ENCODE measurements at regions not wholly inside any gene's neighbourhood (a gene's known extent, or its start where the extent isn't known, plus 50 kb on each side); places are given as distances from the start of the nearest gene placed in this dataset.

- intact Hi-C loops (cut with micrococcal nuclease): no loop called here
- no peaks in the 10 kb centered on the region for H3K27me3 Mint-ChIP-seq
- H3K4me3 Mint-ChIP-seq: no peak overlapping the region
- H3K4me1 Mint-ChIP-seq: no peaks in the 10 kb centered on the region
- no peak overlapping the region for H3K27ac Mint-ChIP-seq
- no peaks in the 10 kb centered on the region for H3K9me3 Mint-ChIP-seq
- no peak for DNase-seq
- no peaks in the 10 kb centered on the region for H3K36me3 Mint-ChIP-seq (ENCODE audit: low read depth)
Measured at GRCh38 chr4:31366041-31366440, 645.9 kb downstream of the PCDH7 start.

DNA sequence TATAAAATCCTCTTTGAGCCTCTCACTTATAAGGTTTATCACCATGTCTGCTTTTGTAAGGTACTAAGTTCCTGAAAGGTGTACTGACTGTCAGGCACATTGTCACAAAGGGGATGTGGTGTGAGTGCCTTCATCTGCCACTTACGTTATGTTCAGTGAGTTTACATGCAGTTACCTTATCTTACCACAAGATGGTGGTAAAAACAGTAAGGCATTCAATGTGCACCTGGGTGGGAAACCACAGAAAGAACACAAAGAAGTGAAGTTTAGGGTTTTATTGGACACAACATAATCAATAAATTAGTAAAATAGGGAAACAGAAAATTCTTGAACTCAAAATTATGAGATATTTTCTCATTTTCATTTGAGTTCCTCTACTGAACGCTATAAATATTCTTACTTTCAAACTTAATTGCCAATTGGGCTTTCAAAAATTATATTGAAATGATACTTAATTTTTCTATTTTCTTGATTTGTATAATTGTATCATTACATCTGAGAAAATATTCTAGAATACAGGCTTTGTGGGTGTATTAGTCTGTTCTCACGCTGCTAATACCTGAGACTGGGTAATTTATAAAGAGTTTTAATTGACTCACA lies 650.8 kb downstream of the PCDH7 start:
- Mint-ChIP-seq H3K27ac (no peak overlapping the region), H3K4me3 (no peak overlapping the region), H3K4me1 (no peaks in the 10 kb centered on the region), H3K36me3 (ENCODE audit: low read depth) (no peaks in the 10 kb centered on the region), H3K9me3 (no peaks in the 10 kb centered on the region), H3K27me3 (no peaks in the 10 kb centered on the region)
- intact Hi-C loops (cut with micrococcal nuclease): no loop called here
- peak; percentile 59 for DNase-seq

GRCh38 chr4:31374256-31374960 lies 654.2 kb downstream of the PCDH7 start:
- H3K9me3 Mint-ChIP-seq: no peaks in the 10 kb centered on the region
- H3K4me3 Mint-ChIP-seq: no peak overlapping the region
- H3K27ac Mint-ChIP-seq: no peak overlapping the region
- no peak for DNase-seq
- no peaks in the 10 kb centered on the region for H3K27me3 Mint-ChIP-seq
- intact Hi-C loops (cut with micrococcal nuclease): no loop called here
- H3K36me3 Mint-ChIP-seq (ENCODE audit: low read depth): no peaks in the 10 kb centered on the region
- H3K4me1 Mint-ChIP-seq: no peaks in the 10 kb centered on the region

DNA sequence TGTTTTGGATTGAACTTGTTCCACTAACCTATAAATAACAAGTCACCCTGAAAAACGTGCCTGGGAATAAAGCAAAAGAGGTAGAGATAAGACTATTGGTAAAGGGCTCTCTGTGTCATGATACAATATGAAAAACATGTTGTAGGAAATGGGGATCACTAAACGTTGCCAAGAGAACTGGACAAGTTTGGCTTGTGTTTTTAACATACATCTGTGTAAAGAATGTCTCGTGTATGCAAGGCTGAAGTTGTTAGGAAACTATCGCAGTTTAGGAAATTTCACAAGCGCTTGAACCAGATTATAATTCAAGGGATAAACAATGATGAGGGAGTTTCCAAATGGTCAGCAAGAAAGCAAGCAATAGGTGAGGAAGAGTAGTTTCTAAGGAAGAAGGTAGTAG lies 655.8 kb downstream of the PCDH7 start:
- Mint-ChIP-seq H3K27ac (no peak overlapping the region), H3K9me3 (no peaks in the 10 kb centered on the region), H3K4me1 (no peaks in the 10 kb centered on the region), H3K4me3 (no peak overlapping the region), H3K27me3 (no peaks in the 10 kb centered on the region), H3K36me3 (ENCODE audit: low read depth) (no peaks in the 10 kb centered on the region)
- no peak for DNase-seq
- intact Hi-C loops (cut with micrococcal nuclease): no loop called here

DNA sequence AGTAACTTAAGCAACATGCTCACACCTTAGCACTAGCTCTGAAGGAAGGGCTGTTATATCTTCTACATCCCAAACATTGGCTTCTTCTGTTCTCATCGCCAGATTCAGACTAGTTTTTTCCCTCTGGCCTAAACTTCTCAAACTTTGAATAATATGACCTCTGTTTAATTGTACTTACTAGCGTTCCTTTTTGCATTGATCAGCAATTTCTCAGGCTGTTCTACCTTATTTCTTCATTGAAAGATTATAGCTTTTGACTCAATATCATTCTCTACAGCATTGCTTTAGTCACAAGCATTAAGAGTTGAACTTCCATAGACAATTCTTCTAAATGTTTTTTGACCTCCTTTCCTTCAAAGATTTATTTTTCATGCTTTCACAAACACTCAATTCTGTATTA lies 659.2 kb downstream of the PCDH7 start:
- DNase-seq: no peak
- H3K36me3 Mint-ChIP-seq (ENCODE audit: low read depth): no peaks in the 10 kb centered on the region
- H3K27me3 Mint-ChIP-seq: no peaks in the 10 kb centered on the region
- H3K4me1 Mint-ChIP-seq: no peaks in the 10 kb centered on the region
- no peak overlapping the region for H3K27ac Mint-ChIP-seq
- no peak overlapping the region for H3K4me3 Mint-ChIP-seq
- H3K9me3 Mint-ChIP-seq: no peaks in the 10 kb centered on the region
- intact Hi-C loops (cut with micrococcal nuclease): no loop called here

GRCh38 chr4:31383767-31384166 lies 663.6 kb downstream of the PCDH7 start:
- Mint-ChIP-seq H3K4me3 (no peak overlapping the region), H3K4me1 (no peaks in the 10 kb centered on the region), H3K27ac (no peak overlapping the region), H3K36me3 (ENCODE audit: low read depth) (no peaks in the 10 kb centered on the region), H3K27me3 (no peaks in the 10 kb centered on the region), H3K9me3 (no peaks in the 10 kb centered on the region)
- no peak for DNase-seq
- intact Hi-C loops (cut with micrococcal nuclease): no loop called here

- no peak overlapping the region for H3K27ac Mint-ChIP-seq
- H3K4me3 Mint-ChIP-seq: no peak overlapping the region
- intact Hi-C loops (cut with micrococcal nuclease): no loop called here
- DNase-seq: no peak
- no peaks in the 10 kb centered on the region for H3K9me3 Mint-ChIP-seq
- H3K4me1 Mint-ChIP-seq: no peaks in the 10 kb centered on the region
- H3K27me3 Mint-ChIP-seq: no peaks in the 10 kb centered on the region
- H3K36me3 Mint-ChIP-seq (ENCODE audit: low read depth): no peaks in the 10 kb centered on the region
Measured at GRCh38 chr4:31390849-31391248, 670.7 kb downstream of the PCDH7 start.

DNA sequence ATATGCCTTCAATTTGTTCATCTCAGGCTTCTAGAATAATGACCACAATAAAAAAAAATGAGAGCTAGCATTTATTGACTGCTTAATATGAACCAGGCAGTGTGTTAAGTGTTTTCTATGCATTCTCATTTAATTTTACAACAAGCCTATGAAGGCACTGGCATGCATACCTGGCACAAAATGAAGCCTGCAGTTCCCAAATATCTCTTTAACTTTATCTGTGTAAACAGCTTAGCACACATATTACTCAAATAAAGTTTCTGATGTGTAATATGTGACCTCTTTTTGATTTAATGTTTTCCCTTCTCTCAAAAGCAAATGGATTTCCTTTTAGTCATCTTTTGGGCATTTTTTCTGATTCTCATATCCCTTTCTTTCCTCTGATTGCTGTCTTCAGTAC lies 671.8 kb downstream of the PCDH7 start:
- intact Hi-C loops (cut with micrococcal nuclease): no loop called here
- H3K4me1 Mint-ChIP-seq: no peaks in the 10 kb centered on the region
- H3K27ac Mint-ChIP-seq: no peak overlapping the region
- no peaks in the 10 kb centered on the region for H3K36me3 Mint-ChIP-seq (ENCODE audit: low read depth)
- H3K4me3 Mint-ChIP-seq: no peak overlapping the region
- no peaks in the 10 kb centered on the region for H3K9me3 Mint-ChIP-seq
- no peaks in the 10 kb centered on the region for H3K27me3 Mint-ChIP-seq
- no peak for DNase-seq

DNA sequence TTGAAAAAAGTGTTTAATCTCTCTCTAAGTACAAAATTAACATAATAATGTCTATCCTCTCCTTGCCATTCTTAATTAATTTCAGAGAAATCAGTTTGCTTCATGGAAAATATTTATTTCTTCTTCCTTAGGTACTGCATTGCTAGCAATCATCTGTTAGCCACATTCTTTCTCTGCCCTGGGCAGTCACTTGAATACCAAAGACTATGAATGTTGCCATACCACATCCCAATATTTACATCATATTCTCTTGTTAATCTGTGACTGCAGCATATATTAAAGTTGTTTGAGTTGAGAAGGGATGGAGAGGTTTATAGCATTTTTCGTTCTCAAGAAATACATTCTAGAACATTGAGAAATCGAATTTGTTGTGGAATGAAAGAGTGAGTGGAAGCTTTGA lies 672.8 kb downstream of the PCDH7 start:
- intact Hi-C loops (cut with micrococcal nuclease): no loop called here
- no peaks in the 10 kb centered on the region for H3K36me3 Mint-ChIP-seq (ENCODE audit: low read depth)
- H3K4me1 Mint-ChIP-seq: no peaks in the 10 kb centered on the region
- no peak overlapping the region for H3K4me3 Mint-ChIP-seq
- H3K9me3 Mint-ChIP-seq: no peaks in the 10 kb centered on the region
- no peaks in the 10 kb centered on the region for H3K27me3 Mint-ChIP-seq
- no peak for DNase-seq
- H3K27ac Mint-ChIP-seq: no peak overlapping the region

DNA sequence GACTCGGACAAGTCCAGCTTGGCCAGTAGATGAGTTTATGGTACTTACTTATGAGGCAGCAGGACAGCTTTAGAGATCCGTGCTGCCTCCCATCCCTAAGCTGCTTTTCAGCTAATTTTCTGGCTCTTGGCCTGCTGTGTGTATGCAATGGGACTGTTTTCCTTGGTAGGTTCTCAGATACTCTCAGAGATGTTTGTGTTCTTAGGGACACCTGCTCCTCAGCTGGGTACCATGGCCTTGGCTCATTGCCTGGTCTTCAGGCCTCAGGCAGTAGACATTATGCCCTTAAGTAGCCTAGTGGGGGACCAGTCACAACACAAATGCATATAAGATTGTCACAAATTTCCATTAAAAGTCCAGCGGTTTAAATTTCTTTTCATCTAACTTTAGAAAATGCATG lies 688.0 kb downstream of the PCDH7 start:
- H3K9me3 Mint-ChIP-seq: peaks cover 3% of the 10 kb centered on the region
- H3K36me3 Mint-ChIP-seq (ENCODE audit: low read depth): no peaks in the 10 kb centered on the region
- H3K4me3 Mint-ChIP-seq: no peak overlapping the region
- H3K4me1 Mint-ChIP-seq: no peaks in the 10 kb centered on the region
- no peak for DNase-seq
- no peaks in the 10 kb centered on the region for H3K27me3 Mint-ChIP-seq
- H3K27ac Mint-ChIP-seq: no peak overlapping the region
- intact Hi-C loops (cut with micrococcal nuclease): no loop called here

DNA sequence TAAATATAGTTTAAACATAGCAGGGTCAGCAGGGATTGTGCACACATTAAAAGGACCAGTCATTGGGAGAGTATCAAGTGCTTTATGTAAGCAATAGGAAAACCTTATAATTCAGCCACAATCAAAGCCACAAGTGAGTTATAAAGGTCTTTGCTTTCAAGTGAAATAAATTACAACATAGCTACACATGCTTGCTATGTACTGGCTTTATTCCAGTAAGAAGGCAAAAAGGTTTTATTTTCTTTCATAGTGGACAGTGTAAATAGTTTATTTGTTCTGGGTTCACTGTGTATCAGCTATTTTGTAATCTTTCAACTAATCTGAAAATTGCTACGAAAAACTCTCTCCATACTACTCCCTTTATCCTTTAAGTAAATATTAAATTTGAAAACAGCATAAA lies 691.4 kb downstream of the PCDH7 start:
- Mint-ChIP-seq H3K27ac (no peak overlapping the region), H3K36me3 (ENCODE audit: low read depth) (no peaks in the 10 kb centered on the region), H3K9me3 (peaks cover 3% of the 10 kb centered on the region), H3K27me3 (no peaks in the 10 kb centered on the region), H3K4me3 (no peak overlapping the region), H3K4me1 (no peaks in the 10 kb centered on the region)
- no peak for DNase-seq
- intact Hi-C loops (cut with micrococcal nuclease): no loop called here

GRCh38 chr4:31415629-31416028 lies 695.5 kb downstream of the PCDH7 start:
- Mint-ChIP-seq H3K36me3 (ENCODE audit: low read depth) (no peaks in the 10 kb centered on the region), H3K4me1 (no peaks in the 10 kb centered on the region)
- DNase-seq: no peak

DNA sequence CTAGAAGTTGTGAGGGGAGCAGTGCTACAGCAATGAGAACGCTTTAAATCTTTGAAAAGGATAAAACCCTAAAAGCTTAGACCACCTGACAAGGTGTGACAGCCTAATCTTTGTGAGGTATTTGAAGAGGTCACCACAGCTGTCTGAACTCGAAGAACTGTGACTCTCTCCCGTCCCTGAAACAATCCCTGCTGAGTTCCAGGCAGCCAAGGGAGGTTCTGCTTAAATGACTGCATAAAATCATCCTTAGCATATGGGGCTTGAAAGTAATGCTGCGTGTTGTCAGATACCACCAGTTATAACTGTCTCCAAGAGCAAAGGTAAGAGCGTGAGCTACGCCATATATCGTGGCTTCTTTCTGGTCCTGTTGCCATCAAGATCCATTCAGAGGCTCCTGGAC lies 696.3 kb downstream of the PCDH7 start:
- DNase-seq: no peak
- H3K27ac Mint-ChIP-seq: no peak overlapping the region
- H3K4me3 Mint-ChIP-seq: no peak overlapping the region
- H3K36me3 Mint-ChIP-seq (ENCODE audit: low read depth): no peaks in the 10 kb centered on the region
- H3K9me3 Mint-ChIP-seq: no peaks in the 10 kb centered on the region
- H3K4me1 Mint-ChIP-seq: no peaks in the 10 kb centered on the region
- H3K27me3 Mint-ChIP-seq: no peaks in the 10 kb centered on the region
- intact Hi-C loops (cut with micrococcal nuclease): no loop called here

More at GRCh38 chr4:31415629-31416028, 695.5 kb downstream of the PCDH7 start:
- H3K4me3 Mint-ChIP-seq: no peak overlapping the region
- H3K27ac Mint-ChIP-seq: no peak overlapping the region
- no peaks in the 10 kb centered on the region for H3K27me3 Mint-ChIP-seq
- intact Hi-C loops (cut with micrococcal nuclease): no loop called here
- H3K9me3 Mint-ChIP-seq: no peaks in the 10 kb centered on the region

DNA sequence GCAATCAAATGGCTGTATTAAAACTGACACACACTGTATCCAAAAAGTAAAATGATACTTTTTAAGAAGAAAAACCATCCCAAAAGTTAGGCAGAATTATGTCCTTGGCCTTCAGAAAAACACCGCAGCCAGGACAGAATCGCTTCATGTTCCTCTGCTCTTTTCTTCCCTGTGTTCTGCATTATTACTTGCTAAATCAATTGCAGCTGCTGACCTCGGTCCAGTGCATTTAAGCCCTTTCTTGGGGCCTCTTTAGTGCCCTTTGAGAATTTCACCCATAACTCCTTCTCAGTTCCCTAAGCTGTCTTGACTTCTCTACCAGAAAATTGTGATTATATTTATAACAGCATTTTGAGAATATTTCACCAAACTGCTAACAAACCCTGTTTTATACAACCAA lies 696.9 kb downstream of the PCDH7 start:
- Mint-ChIP-seq H3K36me3 (ENCODE audit: low read depth) (no peaks in the 10 kb centered on the region), H3K27ac (no peak overlapping the region), H3K4me1 (no peaks in the 10 kb centered on the region), H3K27me3 (no peaks in the 10 kb centered on the region), H3K4me3 (no peak overlapping the region), H3K9me3 (no peaks in the 10 kb centered on the region)
- DNase-seq: no peak
- intact Hi-C loops (cut with micrococcal nuclease): no loop called here

DNA sequence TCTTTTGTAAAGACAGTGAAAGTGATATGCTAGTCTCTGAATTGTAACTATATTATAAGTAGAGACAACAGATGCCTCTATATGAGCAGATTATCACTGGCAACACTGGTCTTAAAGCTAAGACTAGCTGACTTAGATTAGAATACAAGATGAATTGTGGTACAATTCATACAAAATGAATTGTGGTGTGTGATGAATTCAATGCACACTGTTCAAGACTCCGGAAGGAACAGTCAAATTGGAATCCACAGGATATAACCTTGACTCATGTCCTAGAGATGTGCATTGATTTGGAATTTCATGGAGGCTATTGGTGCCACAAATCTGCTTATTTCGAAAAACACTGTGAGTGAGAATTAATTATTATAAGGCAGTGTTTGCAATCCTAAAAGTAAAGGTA lies 701.8 kb downstream of the PCDH7 start:
- DNase-seq: no peak

More for the DNA sequence above, 701.8 kb downstream of the PCDH7 start:
- Mint-ChIP-seq H3K36me3 (ENCODE audit: low read depth) (no peaks in the 10 kb centered on the region), H3K4me1 (no peaks in the 10 kb centered on the region), H3K27ac (no peak overlapping the region), H3K4me3 (no peak overlapping the region), H3K9me3 (no peaks in the 10 kb centered on the region), H3K27me3 (no peaks in the 10 kb centered on the region)
- intact Hi-C loops (cut with micrococcal nuclease): no loop called here
